GM23248 (cell line): ENCODE measurements at regions not wholly inside any gene's neighbourhood (a gene's known extent, or its start where the extent isn't known, plus 50 kb on each side); places are given as distances from the start of the nearest gene placed in this dataset.
"Not testable (repeated sequence)": the region's sequence is repeated elsewhere in the genome, so short reads cannot be mapped to it uniquely, and the experiment has no call there.

Source experiments
- EZH2 ChIP-seq: fragments of 200-600 bp; sonication (generic); IDR thresholded peaks from 2 replicates; pipeline ENCODE4 v1.6.1; 2018; ENCODE audit warnings: antibody characterized with exemption, mild to moderate bottlenecking; ENCODE audit not compliant: insufficient read depth, poor library complexity, severe bottlenecking
- EZH2phosphoT487 ChIP-seq: fragments of 200-600 bp; sonication (generic); IDR thresholded peaks from 2 replicates; pipeline ENCODE4 v1.6.1; 2018; ENCODE audit warnings: antibody characterized with exemption, moderate library complexity, mild to moderate bottlenecking, low read depth; ENCODE audit not compliant: insufficient read depth

DNA sequence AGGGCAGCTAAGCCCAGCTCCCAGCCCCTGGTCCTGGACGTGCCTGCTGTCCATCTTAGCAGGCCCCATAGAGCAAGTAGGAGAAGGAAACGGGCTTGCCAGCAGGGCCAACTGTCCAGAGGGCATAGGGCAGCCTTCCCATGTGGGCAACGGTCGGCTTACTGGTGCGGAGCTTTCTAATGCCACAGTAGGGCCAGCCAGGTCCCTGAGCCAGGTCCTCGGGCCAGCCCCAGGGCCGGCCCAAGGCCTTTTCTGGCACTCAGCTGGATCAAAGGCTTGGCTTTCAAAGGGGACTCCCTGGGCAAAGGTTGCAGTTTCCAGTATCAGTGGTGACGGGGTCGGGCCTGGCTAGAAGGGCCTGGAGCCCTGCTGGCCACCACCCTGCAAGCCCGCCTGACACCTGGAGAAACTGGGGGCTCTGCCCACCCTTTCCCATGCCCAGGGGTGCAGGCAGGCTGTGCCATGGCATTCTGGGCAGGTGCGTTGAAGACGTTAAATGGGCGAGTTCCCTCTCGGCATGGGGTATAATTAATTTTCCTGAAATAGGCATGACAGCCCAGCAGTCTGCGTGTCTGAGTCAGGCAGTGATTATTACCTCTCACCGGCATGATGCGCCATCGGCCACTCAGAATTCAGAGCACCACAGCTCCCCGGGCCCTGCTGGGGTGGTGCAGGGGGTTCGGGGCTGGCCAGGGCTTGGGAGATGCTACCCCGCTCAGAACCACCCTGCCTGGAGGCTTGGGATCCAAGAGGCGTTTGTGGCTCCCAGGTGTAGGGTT lies 4387.3 kb upstream of the TPTE start:
- TF ChIP-seq EZH2phosphoT487, EZH2: not testable (repeated sequence)
